ENCODE measurements at regions not wholly inside any gene's neighbourhood (a gene's known extent, or its start where the extent isn't known, plus 50 kb on each side); places are given as distances from the start of the nearest gene placed in this dataset.
"Not testable (repeated sequence)": the region's sequence is repeated elsewhere in the genome, so short reads cannot be mapped to it uniquely, and the experiment has no call there.

DNA sequence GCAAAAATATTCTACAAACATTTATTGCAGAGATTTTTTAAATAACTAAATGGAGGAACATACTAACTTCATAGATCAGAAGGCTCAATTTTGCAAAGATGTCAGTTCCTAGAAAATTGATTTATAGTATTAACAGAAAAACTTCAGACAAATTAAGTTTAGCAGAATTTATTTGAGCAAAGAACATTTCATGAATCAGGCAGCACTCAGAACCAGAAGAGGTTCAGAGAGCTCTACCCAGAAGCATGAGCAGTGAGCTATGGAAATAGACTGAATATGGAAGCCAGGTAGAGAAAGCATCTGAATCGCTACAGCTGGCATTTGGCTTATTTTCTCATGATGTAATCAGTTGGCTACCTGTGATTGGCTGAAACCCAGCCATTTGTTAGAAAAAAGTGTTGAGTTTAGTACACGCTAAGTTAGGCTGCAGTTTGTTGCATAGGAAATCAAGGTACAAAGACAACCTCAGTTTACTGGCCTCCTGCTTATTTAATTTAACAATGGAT is 174.5 kb upstream of the TAB2 start:
- WGBS (ENCODE audit: low lambda C conversion rate, missing lambda C conversion rate) = 77% methylated on average over 2 of the region's 2 CpGs
- TF ChIP-seq EZH2 (IDR thresholded peaks at IDR 0.05; ENCODE audit: borderline replicate concordance) = no peak
- TF ChIP-seq, protein P1, sequence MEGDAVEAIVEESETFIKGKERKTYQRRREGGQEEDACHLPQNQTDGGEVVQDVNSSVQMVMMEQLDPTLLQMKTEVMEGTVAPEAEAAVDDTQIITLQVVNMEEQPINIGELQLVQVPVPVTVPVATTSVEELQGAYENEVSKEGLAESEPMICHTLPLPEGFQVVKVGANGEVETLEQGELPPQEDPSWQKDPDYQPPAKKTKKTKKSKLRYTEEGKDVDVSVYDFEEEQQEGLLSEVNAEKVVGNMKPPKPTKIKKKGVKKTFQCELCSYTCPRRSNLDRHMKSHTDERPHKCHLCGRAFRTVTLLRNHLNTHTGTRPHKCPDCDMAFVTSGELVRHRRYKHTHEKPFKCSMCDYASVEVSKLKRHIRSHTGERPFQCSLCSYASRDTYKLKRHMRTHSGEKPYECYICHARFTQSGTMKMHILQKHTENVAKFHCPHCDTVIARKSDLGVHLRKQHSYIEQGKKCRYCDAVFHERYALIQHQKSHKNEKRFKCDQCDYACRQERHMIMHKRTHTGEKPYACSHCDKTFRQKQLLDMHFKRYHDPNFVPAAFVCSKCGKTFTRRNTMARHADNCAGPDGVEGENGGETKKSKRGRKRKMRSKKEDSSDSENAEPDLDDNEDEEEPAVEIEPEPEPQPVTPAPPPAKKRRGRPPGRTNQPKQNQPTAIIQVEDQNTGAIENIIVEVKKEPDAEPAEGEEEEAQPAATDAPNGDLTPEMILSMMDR (IDR thresholded peaks at IDR 0.05; ENCODE audit: poor library complexity) = no peak
- TF ChIP-seq EZH2phosphoT487 (IDR thresholded peaks at IDR 0.05; ENCODE audit: low read depth, severe bottlenecking, unreplicated experiment) = no peak
- H3K27me3 ChIP-seq = no peaks in the 10 kb centered on the region

DNA sequence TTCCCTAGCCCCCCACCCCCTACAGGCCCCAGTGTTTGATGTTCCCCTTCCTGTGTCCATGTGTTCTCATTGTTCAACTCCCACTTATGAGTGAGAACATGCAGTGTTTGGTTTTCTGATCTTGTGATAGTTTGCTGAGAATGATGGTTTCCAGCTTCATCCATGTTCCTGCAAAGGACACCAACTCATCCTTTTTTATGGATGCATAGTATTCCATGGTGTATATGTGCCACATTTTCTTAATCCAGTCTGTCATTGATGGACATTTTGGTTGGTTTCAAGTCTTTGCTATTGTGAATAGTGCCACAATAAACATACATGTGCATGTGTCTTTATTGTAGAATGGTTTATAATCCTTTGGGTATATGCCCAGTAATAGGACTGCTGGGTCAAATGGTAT is 171.7 kb upstream of the TAB2 start:
- not testable (repeated sequence) for H3K9me3 ChIP-seq (ENCODE audit: low read depth); H3K4me3 ChIP-seq; H3K4me1 ChIP-seq (ENCODE audit: insufficient read depth); H3K27ac ChIP-seq; H3K4me2 ChIP-seq; H3K36me3 ChIP-seq (replicated peaks; ENCODE audit: insufficient read depth, low read depth); H3K27me3 ChIP-seq; H4K20me1 ChIP-seq (ENCODE audit: insufficient read depth, poor library complexity, severe bottlenecking); H3K9me2 ChIP-seq (replicated peaks; ENCODE audit: insufficient read depth); H3K79me2 ChIP-seq; H2AFZ ChIP-seq; DNase-seq (ENCODE audit: low spot score)

More for the DNA sequence above, 174.5 kb upstream of the TAB2 start:
- H3K4me2 ChIP-seq = no peak overlapping the region
- DNase-seq (ENCODE audit: low spot score) = no peak
- H4K20me1 ChIP-seq (ENCODE audit: insufficient read depth, poor library complexity, severe bottlenecking) = no peaks in the 10 kb centered on the region
- H3K36me3 ChIP-seq (replicated peaks; ENCODE audit: insufficient read depth, low read depth) = no peaks in the 10 kb centered on the region
- H3K9me2 ChIP-seq (replicated peaks; ENCODE audit: insufficient read depth) = no peaks in the 10 kb centered on the region
- H3K4me3 ChIP-seq = no peak overlapping the region
- peaks cover 12% of the 10 kb centered on the region for H3K4me1 ChIP-seq (ENCODE audit: insufficient read depth)
- H3K9me3 ChIP-seq (ENCODE audit: low read depth) = no peaks in the 10 kb centered on the region
- no peak overlapping the region for H3K27ac ChIP-seq
- H3K79me2 ChIP-seq = no peaks in the 10 kb centered on the region
- no peak overlapping the region for H2AFZ ChIP-seq

DNA sequence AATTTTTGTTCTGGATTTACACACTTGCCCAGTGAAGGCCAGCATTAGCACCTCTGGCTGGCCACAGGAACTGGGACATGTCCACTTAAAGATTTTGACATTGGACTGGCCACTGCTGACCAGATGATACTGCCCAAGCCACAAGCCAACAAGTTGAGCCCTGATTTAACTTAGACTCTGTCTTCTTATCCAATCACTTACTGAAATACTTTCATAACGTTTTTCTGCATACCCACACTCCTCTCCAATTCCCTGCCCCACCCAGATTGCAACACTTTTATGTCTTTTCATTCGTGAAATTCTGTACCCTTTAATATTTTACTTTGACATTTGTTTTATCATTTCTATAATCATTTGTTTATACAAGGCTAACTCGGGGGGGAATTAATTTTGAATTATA is 170.3 kb upstream of the TAB2 start:
- no peak overlapping the region for H3K27ac ChIP-seq
- no peak for DNase-seq (ENCODE audit: low spot score)
- H3K27me3 ChIP-seq = no peaks in the 10 kb centered on the region
- WGBS (ENCODE audit: low lambda C conversion rate, missing lambda C conversion rate) = 57% methylated on average over 3 of the region's 3 CpGs
- no peaks in the 10 kb centered on the region for H4K20me1 ChIP-seq (ENCODE audit: insufficient read depth, poor library complexity, severe bottlenecking)
- no peaks in the 10 kb centered on the region for H3K9me2 ChIP-seq (replicated peaks; ENCODE audit: insufficient read depth)
- H3K79me2 ChIP-seq = no peaks in the 10 kb centered on the region
- no peak overlapping the region for H3K4me2 ChIP-seq
- H3K4me1 ChIP-seq (ENCODE audit: insufficient read depth) = no peaks in the 10 kb centered on the region
- TF ChIP-seq, protein P1 (IDR thresholded peaks at IDR 0.05; ENCODE audit: poor library complexity) = no peak
- TF ChIP-seq EZH2phosphoT487 (IDR thresholded peaks at IDR 0.05; ENCODE audit: low read depth, severe bottlenecking, unreplicated experiment) (no peak), EZH2 (IDR thresholded peaks at IDR 0.05; ENCODE audit: borderline replicate concordance) (no peak)
- H3K4me3 ChIP-seq = no peak overlapping the region
- no peak overlapping the region for H2AFZ ChIP-seq
- no peaks in the 10 kb centered on the region for H3K9me3 ChIP-seq (ENCODE audit: low read depth)
- no peaks in the 10 kb centered on the region for H3K36me3 ChIP-seq (replicated peaks; ENCODE audit: insufficient read depth, low read depth)

DNA sequence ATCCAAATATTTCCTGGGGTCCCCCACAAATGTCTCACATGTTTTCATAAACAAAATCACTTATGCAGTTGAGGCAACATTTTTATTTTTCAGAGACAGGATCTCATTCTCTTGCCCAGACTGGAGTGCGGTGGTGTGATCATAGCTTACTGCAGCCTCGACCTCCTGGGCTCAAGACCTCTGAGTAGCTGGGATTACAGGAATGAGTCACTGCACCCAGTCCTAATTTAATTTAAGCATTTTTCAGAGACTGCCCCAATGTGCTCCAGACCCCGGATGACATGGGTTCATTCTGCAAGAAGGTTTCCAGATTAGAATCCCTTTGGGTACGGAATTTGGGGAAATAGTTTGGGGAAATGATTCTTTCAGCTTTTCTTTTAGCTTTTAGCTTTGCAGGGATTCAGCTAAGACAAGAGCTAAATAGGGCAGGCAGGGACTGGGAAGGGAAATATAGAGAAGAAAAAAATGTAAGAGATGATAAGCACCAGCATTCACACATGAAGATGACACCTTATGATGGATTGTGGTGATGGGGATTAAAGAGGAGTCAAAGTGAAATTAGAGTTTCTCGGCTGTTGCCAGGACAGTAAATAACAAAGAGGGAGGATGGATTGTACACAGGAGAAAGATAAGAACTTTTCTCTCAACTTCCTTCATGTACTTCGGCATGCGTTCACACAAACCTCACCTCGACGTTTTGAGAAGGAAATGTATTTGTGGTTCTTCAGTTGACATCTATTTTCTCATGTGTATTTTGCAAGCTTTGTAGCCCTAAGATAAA is 169.4 kb upstream of the TAB2 start:
- no peaks in the 10 kb centered on the region for H3K79me2 ChIP-seq
- no peak for DNase-seq (ENCODE audit: low spot score)
- 74% methylated on average over 9 of the region's 9 CpGs for WGBS (ENCODE audit: low lambda C conversion rate, missing lambda C conversion rate)
- no peaks in the 10 kb centered on the region for H3K4me1 ChIP-seq (ENCODE audit: insufficient read depth)
- H3K36me3 ChIP-seq (replicated peaks; ENCODE audit: insufficient read depth, low read depth) = no peaks in the 10 kb centered on the region
- no peaks in the 10 kb centered on the region for H3K27me3 ChIP-seq
- no peaks in the 10 kb centered on the region for H3K9me2 ChIP-seq (replicated peaks; ENCODE audit: insufficient read depth)
- H2AFZ ChIP-seq = no peak overlapping the region
- H4K20me1 ChIP-seq (ENCODE audit: insufficient read depth, poor library complexity, severe bottlenecking) = no peaks in the 10 kb centered on the region
- TF ChIP-seq EZH2 (IDR thresholded peaks at IDR 0.05; ENCODE audit: borderline replicate concordance) (no peak), EZH2phosphoT487 (IDR thresholded peaks at IDR 0.05; ENCODE audit: low read depth, severe bottlenecking, unreplicated experiment) (no peak)
- TF ChIP-seq, protein P1 (IDR thresholded peaks at IDR 0.05; ENCODE audit: poor library complexity) = no peak
- no peak overlapping the region for H3K27ac ChIP-seq
- no peaks in the 10 kb centered on the region for H3K9me3 ChIP-seq (ENCODE audit: low read depth)
- H3K4me2 ChIP-seq = no peak overlapping the region
- no peak overlapping the region for H3K4me3 ChIP-seq

Data from hepatocyte (in vitro differentiated cells).